ENCODE measurements at regions not wholly inside any gene's neighbourhood (a gene's known extent, or its start where the extent isn't known, plus 50 kb on each side); places are given as distances from the start of the nearest gene placed in this dataset.

DNA sequence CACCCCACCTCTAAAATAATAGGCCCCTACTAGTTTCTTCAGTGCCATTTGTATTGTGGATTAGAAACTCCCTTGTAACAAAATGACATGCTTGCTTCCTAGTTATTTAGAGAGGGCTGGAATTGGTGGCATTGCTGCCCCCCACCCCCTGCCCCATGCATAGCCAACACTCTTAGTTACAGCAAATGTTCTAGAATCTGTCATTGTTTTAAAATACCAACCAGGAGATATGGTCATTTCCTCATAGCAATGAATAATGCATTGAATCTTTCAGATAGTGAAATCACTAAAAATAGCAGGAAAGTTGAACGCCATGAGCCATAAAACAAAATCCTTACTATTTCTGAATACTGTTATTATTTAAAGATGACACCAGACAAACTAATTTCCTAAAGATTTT is 292.5 kb downstream of the ARPP21 start:
- TF ChIP-seq POLR2A (IDR thresholded peaks at IDR 0.05) (no peak), CTCF (IDR thresholded peaks at IDR 0.05) (no peak)

Measured in lower leg skin (tissue), 3 donors.